Omental fat pad (tissue), 3 donors: ENCODE measurements at regions not wholly inside any gene's neighbourhood (a gene's known extent, or its start where the extent isn't known, plus 50 kb on each side); places are given as distances from the start of the nearest gene placed in this dataset.
"Not testable (repeated sequence)": the region's sequence is repeated elsewhere in the genome, so short reads cannot be mapped to it uniquely, and the experiment has no call there.

ENCODE experiments used
- ATAC-seq: fragments of 150-250 bp; one replicate; pipeline ENCODE4 v1.9.1; 2016; ENCODE audit warnings: mild to moderate bottlenecking, moderate library complexity; ENCODE audit not compliant: low FRiP score
- DNase-seq: peaks from one replicate; pipeline ENCODE4 v3.0.0-alpha.2; 2019; ENCODE audit warnings: low spot score
- TF ChIP-seq, protein P1 (sequence below), 3 donors: fragments of 450-650 bp; IDR thresholded peaks; one replicate each; pipeline ENCODE4 v1.5.1; 2016 to 2017; ENCODE audit warnings: antibody characterized with exemption in 3 of 3, mild to moderate bottlenecking in 3 of 3, moderate library complexity in 2 of 3

DNA sequence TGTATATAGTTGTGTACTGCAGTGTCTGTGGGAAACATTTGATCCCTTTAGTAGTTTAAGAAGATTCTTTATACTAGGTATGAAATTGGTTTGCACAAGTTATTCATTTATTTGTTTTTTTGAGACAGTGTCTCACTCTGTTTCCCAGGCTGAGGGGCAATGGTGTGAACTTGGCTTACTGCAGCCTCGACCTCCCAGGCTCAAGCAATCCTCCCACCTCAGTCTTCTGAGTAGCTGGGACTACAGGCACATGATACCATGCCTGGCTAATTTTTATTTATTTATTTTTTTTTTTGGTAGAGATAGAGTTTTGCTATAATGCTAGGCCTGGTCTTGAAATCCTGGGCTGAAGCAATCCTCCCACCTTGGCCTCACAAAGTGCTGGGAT is 209.4 kb downstream of the RASSF9 start:
- DNase-seq (no peak), ATAC-seq (no peak)
- TF ChIP-seq, protein P1, sequence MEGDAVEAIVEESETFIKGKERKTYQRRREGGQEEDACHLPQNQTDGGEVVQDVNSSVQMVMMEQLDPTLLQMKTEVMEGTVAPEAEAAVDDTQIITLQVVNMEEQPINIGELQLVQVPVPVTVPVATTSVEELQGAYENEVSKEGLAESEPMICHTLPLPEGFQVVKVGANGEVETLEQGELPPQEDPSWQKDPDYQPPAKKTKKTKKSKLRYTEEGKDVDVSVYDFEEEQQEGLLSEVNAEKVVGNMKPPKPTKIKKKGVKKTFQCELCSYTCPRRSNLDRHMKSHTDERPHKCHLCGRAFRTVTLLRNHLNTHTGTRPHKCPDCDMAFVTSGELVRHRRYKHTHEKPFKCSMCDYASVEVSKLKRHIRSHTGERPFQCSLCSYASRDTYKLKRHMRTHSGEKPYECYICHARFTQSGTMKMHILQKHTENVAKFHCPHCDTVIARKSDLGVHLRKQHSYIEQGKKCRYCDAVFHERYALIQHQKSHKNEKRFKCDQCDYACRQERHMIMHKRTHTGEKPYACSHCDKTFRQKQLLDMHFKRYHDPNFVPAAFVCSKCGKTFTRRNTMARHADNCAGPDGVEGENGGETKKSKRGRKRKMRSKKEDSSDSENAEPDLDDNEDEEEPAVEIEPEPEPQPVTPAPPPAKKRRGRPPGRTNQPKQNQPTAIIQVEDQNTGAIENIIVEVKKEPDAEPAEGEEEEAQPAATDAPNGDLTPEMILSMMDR (IDR thresholded peaks at IDR 0.05) = no peak

DNA sequence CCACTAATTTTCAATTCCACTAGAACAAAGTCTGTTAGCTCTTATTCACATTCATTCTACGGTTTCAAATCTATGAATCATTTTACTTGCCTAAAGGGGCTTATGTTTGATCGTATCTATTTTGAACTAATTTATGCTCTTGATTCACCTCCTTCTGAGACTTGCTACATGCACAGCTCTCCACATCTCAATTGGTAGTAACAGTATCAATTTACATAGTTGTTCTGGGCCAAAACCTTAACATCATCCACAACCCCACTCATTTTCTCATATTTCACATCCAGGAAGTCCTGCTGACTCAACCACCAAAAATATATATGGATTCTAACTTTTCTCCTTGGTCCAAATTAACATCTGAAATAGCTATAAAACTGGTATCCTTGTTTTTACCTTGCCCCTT is 208.6 kb downstream of the RASSF9 start:
- no peak for ATAC-seq
- DNase-seq = no peak
- TF ChIP-seq, protein P1 (IDR thresholded peaks at IDR 0.05) = no peak

DNA sequence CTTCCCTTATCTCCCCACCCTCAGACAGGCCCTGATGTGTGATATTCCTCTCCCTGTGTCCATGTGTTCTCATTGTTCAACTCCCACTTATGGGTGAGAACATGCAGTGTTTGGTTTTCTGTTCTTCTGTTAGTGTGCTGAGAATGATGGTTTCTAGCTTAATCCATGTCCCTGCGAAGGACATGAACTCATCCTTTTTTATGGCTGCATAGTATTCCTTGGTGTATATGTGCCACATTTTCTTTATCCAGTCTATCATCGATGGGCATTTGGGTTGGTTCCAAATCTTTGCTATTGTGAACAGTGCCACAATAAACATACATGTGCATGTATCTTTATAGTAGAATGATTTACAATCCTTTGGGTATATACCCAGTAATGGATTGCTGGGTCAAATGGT is 207.6 kb downstream of the RASSF9 start:
- not testable (repeated sequence) for DNase-seq, ATAC-seq

DNA sequence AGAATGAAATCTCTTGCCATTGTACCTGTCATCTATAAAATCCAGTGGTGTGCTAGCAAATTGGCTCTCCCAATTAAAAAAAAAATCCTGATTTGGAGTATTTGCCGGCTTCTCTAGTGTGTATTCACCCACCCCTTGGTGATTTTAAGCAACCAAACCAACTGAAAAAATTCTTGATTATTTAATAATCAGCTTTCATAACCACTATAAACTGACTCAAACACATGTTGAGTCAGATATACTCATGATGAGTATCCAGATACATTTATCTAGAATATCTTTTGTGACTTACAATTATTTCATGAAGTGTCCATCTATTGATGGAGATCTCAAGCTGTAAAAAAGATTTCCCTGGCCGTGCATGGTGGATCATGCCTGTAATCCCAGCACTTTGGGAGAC is 205.4 kb downstream of the RASSF9 start:
- no peak for DNase-seq
- ATAC-seq = no peak
- TF ChIP-seq, protein P1 (IDR thresholded peaks at IDR 0.05) = no peak

DNA sequence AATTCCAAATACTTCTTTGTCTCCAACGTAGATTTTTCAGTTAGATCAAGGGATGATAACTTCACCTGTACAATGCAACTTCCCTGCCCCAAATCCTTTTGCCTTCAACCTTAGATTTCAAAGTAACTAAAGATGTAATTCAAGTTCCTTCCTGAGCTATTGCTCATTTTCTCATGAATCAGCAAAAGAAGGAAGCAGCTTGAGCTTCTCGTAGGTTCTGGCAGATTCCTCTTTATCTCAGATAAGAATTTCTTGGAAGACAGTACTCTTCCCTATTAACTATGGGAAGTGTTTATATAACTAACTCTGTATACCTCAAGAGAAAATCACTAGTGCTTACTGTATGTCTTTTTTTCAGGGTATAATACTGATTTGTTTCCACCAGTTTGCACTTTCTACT is 203.8 kb downstream of the RASSF9 start:
- peak; percentile 75 for ATAC-seq

DNA sequence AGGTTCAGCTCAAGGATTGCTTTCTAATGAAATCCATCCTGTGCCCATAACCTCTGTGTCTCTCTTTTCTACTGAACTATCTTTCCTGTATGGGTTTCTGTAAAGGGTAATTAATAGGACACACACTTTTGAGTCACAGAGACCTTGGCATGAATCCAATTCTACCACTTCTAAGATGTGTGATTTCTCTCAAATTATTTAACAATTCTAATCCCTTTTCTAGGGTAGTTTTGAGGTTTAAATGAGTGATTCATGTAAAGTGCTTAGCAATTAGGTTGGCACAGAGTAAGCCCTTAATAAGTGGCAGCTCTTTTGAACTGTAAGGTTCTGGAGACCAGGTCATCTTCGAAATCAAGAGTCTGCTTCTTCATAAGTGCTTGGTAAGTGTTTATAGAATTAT is 202.7 kb downstream of the RASSF9 start:
- ATAC-seq = no peak
- no peak for DNase-seq
- TF ChIP-seq, protein P1 (IDR thresholded peaks at IDR 0.05) = no peak

More for the DNA sequence above, 203.8 kb downstream of the RASSF9 start:
- TF ChIP-seq, protein P1 (IDR thresholded peaks at IDR 0.05) = no peak
- no peak for DNase-seq

DNA sequence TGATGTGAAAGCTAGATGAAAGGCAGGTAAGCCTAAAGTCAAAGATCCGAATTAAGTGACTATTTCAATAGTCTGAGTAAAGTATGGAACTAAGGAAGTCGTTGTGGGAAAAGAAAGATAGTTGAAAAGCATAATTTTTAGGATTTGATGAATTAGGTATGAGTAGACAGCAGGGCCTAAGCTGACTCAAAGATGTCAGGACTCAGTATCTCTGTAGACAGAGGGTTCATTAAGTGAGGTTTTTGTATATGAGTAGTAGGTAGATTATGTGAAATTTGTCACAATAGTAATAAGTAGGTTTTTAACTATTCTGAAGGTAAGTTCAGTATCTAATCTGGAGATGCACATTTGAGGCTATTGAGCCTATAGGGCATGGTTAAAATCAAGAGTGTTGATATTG is 196.4 kb downstream of the RASSF9 start:
- TF ChIP-seq, protein P1 (IDR thresholded peaks at IDR 0.05) = no peak
- ATAC-seq (peak; percentile 64), DNase-seq (no peak)

DNA sequence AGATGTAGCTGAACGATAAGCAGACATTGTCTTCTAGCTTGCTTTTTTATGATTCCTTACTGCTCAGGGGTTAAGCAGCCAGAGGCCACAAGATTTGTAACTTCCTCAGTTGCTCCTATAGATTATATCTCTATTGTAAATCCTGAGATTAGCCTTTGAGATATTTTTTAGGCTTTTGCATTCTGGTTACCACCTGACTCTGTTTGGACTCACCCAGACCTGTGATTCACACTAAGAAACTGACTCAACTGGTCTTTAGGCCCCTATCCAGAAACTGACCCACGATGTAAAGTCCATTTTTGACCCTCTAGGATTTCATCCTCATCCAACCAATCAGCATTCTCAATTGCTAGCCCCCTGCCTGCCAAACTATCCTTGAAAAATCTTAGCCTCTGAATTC is 194.4 kb downstream of the RASSF9 start:
- DNase-seq (no peak), ATAC-seq (no peak)
- TF ChIP-seq, protein P1 (IDR thresholded peaks at IDR 0.05) = no peak
